Mesothelial cell of epicardium (in vitro differentiated cells): ENCODE measurements at regions not wholly inside any gene's neighbourhood (a gene's known extent, or its start where the extent isn't known, plus 50 kb on each side); places are given as distances from the start of the nearest gene placed in this dataset.

Experiments
- DNase-seq, 2 experiments: peaks; one replicate each; pipeline ENCODE4 v3.0.0; 2021; ENCODE audit warnings: low spot score in 2 of 2; ENCODE audit not compliant: unreplicated experiment in 2 of 2
- H3K27ac Mint-ChIP-seq: 2 replicates; pipeline ENCODE4 v1.8.0; 2021; ENCODE audit warnings: mixed read lengths
- H3K27me3 Mint-ChIP-seq: 2 replicates; pipeline ENCODE4 v1.8.0; 2021; ENCODE audit warnings: low read depth, mixed read lengths
- H3K36me3 Mint-ChIP-seq: 2 replicates; pipeline ENCODE4 v1.8.0; 2021; ENCODE audit warnings: mixed read lengths
- H3K4me1 Mint-ChIP-seq: 2 replicates; pipeline ENCODE4 v1.8.0; 2021; ENCODE audit warnings: mixed read lengths
- H3K4me3 Mint-ChIP-seq: 2 replicates; pipeline ENCODE4 v1.8.0; 2021; ENCODE audit warnings: mild to moderate bottlenecking, moderate library complexity, mixed read lengths
- H3K9me3 Mint-ChIP-seq: 2 replicates; pipeline ENCODE4 v1.8.0; 2021; ENCODE audit warnings: mixed read lengths
- TF ChIP-seq, protein P1 (sequence below): fragments of 200-600 bp; sonication (generic); IDR thresholded peaks from one replicate; pipeline ENCODE4 v1.5.0; 2021; ENCODE audit warnings: antibody characterized with exemption; ENCODE audit not compliant: unreplicated experiment

DNA sequence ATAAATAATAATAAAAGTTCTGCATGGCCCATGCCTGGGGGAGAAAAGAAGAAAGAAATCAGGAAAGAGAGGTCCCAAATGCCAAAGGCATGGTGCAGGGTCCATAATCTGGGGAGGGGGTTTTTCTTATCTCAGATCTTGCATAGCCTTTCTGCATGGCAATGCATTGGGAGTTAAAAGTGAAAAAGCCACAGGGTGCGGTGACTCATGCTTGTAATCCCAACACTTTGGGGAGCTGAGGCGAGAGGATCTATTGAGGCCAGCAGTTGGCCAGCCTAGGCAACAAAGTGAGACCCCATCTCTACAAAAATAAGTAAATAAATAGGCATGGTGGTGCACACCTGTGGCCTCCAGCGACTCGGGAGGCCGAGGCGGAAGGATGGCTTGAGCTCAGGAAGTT lies 76.8 kb upstream of the GATA2 start:
- peaks cover 5% of the 10 kb centered on the region for H3K4me1 Mint-ChIP-seq
- peaks cover 3% of the 10 kb centered on the region for H3K27me3 Mint-ChIP-seq
- TF ChIP-seq, protein P1, sequence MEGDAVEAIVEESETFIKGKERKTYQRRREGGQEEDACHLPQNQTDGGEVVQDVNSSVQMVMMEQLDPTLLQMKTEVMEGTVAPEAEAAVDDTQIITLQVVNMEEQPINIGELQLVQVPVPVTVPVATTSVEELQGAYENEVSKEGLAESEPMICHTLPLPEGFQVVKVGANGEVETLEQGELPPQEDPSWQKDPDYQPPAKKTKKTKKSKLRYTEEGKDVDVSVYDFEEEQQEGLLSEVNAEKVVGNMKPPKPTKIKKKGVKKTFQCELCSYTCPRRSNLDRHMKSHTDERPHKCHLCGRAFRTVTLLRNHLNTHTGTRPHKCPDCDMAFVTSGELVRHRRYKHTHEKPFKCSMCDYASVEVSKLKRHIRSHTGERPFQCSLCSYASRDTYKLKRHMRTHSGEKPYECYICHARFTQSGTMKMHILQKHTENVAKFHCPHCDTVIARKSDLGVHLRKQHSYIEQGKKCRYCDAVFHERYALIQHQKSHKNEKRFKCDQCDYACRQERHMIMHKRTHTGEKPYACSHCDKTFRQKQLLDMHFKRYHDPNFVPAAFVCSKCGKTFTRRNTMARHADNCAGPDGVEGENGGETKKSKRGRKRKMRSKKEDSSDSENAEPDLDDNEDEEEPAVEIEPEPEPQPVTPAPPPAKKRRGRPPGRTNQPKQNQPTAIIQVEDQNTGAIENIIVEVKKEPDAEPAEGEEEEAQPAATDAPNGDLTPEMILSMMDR = no peak
- no peak overlapping the region for H3K4me3 Mint-ChIP-seq
- H3K36me3 Mint-ChIP-seq = no peaks in the 10 kb centered on the region
- no peak overlapping the region for H3K27ac Mint-ChIP-seq
- H3K9me3 Mint-ChIP-seq = no peaks in the 10 kb centered on the region
- no peak for DNase-seq

DNA sequence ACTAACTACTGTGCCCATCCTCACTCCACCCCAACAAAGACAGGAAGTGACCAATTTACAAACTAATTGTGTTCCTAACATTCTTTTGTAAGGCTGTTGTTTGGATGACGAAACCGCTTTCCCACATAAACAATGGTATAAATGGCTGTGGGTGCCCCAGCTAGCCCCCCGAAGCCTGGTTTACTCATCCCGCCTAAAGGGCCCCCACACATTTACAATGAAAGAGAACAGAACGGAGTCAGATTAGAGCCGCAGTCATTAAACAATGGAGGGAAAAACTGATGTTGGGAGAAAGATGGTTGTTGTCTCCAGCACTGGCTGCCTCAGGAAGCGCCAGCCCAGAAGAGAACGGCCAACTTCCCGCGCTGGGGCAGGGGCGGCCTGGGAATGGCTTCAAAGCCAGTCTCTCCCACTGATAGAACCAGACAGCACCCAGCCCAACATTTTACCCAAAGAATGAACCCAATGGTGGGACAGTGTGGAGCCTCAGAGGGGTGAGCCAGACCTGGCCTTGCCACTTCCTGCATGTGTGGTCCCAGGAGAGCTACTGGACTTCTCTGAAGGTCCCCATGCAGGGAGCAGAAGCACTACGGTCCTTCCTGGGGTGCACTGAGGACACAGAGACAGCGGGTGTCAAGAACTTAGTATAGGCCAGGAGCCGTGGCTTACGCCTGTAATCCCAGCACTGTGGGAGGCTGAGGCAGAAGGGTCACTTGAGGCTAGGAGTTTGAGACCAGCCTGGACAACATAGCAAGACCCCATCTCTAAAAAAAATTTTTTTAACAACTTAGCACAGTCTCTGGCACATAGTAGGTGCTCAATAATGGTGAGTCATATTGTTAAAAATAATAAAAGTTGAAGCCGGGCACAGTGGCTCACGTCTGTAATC lies 75.8 kb upstream of the GATA2 start:
- TF ChIP-seq, protein P1 = no peak
- DNase-seq = no peak
- H3K36me3 Mint-ChIP-seq = no peaks in the 10 kb centered on the region
- H3K4me3 Mint-ChIP-seq = no peak overlapping the region
- H3K4me1 Mint-ChIP-seq = peaks cover 5% of the 10 kb centered on the region
- H3K9me3 Mint-ChIP-seq = no peaks in the 10 kb centered on the region
- H3K27ac Mint-ChIP-seq = no peak overlapping the region
- H3K27me3 Mint-ChIP-seq = peaks cover 3% of the 10 kb centered on the region

DNA sequence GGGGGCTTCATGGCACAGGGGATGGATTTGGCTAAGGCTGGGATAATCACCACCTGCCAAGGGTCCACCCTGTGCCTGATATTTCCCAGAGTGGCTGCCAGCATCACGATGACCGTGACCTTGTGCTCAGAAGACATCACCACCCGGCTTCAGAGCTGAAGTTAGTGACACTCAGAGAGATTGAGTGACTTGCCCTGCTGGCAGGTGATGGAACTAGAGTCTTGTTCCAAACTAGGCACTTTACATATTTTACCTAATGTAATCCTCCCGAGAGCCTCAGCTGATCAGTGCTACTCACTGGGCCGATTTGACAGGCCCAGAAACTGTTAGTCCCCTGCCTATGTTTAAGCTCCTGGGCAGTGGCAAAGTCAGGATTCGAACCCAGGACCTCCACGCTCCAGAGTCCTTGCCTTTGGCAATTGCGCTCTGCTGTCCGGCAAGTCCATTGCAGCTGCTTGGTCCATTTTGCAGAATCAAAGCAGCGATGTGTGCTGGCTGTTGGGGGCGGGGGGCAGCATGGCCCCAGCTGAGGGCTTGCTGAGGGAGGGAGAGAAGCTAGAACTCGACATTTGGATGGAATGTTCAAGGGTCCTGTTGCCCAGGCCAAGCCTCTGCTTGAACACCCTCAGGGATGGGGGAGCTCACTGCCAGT lies 74.8 kb upstream of the GATA2 start:
- H3K4me3 Mint-ChIP-seq = no peak overlapping the region
- TF ChIP-seq, protein P1 = peak; percentile 22
- peaks cover 3% of the 10 kb centered on the region for H3K27me3 Mint-ChIP-seq
- no peaks in the 10 kb centered on the region for H3K9me3 Mint-ChIP-seq
- H3K4me1 Mint-ChIP-seq = peaks cover 9% of the 10 kb centered on the region
- no peak for DNase-seq
- no peak overlapping the region for H3K27ac Mint-ChIP-seq
- no peaks in the 10 kb centered on the region for H3K36me3 Mint-ChIP-seq

DNA sequence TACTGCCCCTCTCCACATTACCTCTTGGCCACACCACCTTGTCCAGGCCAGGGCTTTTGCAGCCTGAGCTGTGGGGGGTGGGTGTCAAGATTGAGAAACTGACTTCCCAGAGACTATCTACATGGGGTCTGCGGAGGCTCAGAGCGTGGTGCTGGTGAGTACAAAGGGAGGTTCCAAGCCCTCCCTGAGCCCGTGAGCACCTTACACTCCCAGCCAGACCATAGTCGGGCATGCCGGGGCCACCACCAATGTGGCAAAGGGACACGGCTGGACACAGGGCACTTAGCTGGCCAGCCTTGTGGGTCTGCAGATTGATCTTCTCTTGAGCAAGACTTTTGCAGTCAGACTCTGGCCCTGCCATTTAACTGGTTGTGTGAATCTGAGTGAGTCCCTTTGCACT lies 74.1 kb upstream of the GATA2 start:
- H3K27ac Mint-ChIP-seq = no peak overlapping the region
- TF ChIP-seq, protein P1 = no peak
- peaks cover 3% of the 10 kb centered on the region for H3K27me3 Mint-ChIP-seq
- DNase-seq = no peak
- peaks cover 9% of the 10 kb centered on the region for H3K4me1 Mint-ChIP-seq
- H3K36me3 Mint-ChIP-seq = no peaks in the 10 kb centered on the region
- no peak overlapping the region for H3K4me3 Mint-ChIP-seq
- no peaks in the 10 kb centered on the region for H3K9me3 Mint-ChIP-seq

DNA sequence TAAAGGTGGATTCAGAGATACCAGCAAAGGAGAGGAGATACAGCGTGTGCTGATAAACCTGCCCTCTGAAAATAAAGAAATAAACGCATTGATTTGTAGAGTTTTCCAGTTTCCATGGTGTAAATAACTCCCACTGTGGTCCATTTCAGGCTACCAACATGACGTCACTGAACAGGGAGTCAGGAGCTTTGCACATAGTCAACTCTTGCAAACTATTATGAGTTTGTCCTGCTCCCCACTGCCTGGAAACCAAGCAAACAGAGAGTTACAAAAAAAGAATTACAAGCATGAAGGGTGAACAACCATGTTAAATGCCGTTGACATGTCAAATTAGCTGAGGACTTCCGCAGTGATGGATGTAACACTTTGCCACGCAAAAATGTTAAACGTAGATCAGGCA lies 70.4 kb upstream of the GATA2 start:
- TF ChIP-seq, protein P1 = no peak
- H3K36me3 Mint-ChIP-seq = no peaks in the 10 kb centered on the region
- no peak overlapping the region for H3K27ac Mint-ChIP-seq
- no peak overlapping the region for H3K4me3 Mint-ChIP-seq
- peaks cover 9% of the 10 kb centered on the region for H3K4me1 Mint-ChIP-seq
- H3K27me3 Mint-ChIP-seq = peaks cover 9% of the 10 kb centered on the region
- DNase-seq = no peak
- H3K9me3 Mint-ChIP-seq = no peaks in the 10 kb centered on the region
